DMS79 (cell line): ENCODE measurements at regions not wholly inside any gene's neighbourhood (a gene's known extent, or its start where the extent isn't known, plus 50 kb on each side); places are given as distances from the start of the nearest gene placed in this dataset.

Experiments
- DNase-seq: peaks from one replicate; lab custom pipeline; 2025; lab: John Stamatoyannopoulos, UW

GRCh38 chr18:78213361-78213994 is 766.1 kb upstream of the SALL3 start:
- DNase-seq = no peak

GRCh38 chr18:78221496-78221895 is 758.1 kb upstream of the SALL3 start:
- no peak for DNase-seq

- no peak for DNase-seq
Measured at GRCh38 chr18:78228974-78229373, 750.6 kb upstream of the SALL3 start.

- DNase-seq = no peak
Measured at GRCh38 chr18:78230911-78231310, 748.7 kb upstream of the SALL3 start.

- DNase-seq = no peak
Measured at GRCh38 chr18:78232196-78232595, 747.4 kb upstream of the SALL3 start.

- DNase-seq = no peak
Measured at GRCh38 chr18:78237864-78238263, 741.8 kb upstream of the SALL3 start.

- no peak for DNase-seq
Measured at GRCh38 chr18:78238404-78239089, 741.1 kb upstream of the SALL3 start.

- DNase-seq = no peak
Measured at GRCh38 chr18:78239090-78239457, 740.5 kb upstream of the SALL3 start.

- DNase-seq = no peak
Measured at GRCh38 chr18:78240101-78240500, 739.5 kb upstream of the SALL3 start.

GRCh38 chr18:78240627-78241252 is 738.9 kb upstream of the SALL3 start:
- DNase-seq = no peak

GRCh38 chr18:78241535-78242253 is 737.9 kb upstream of the SALL3 start:
- DNase-seq = no peak

GRCh38 chr18:78242254-78242643 is 737.4 kb upstream of the SALL3 start:
- no peak for DNase-seq

GRCh38 chr18:78242806-78243205 is 736.8 kb upstream of the SALL3 start:
- DNase-seq = no peak

- DNase-seq = no peak
Measured at GRCh38 chr18:78244779-78245178, 734.8 kb upstream of the SALL3 start.

GRCh38 chr18:78245451-78245850 is 734.2 kb upstream of the SALL3 start:
- DNase-seq = no peak

- DNase-seq = no peak
Measured at GRCh38 chr18:78246050-78246449, 733.6 kb upstream of the SALL3 start.

GRCh38 chr18:78246588-78246987 is 733.0 kb upstream of the SALL3 start:
- DNase-seq = no peak

- no peak for DNase-seq
Measured at GRCh38 chr18:78247615-78248289, 731.9 kb upstream of the SALL3 start.

- no peak for DNase-seq
Measured at GRCh38 chr18:78255013-78255412, 724.6 kb upstream of the SALL3 start.

- DNase-seq = no peak
Measured at GRCh38 chr18:78268226-78268988, 711.2 kb upstream of the SALL3 start.

- no peak for DNase-seq
Measured at GRCh38 chr18:78271790-78272189, 707.8 kb upstream of the SALL3 start.

GRCh38 chr18:78273876-78274275 is 705.7 kb upstream of the SALL3 start:
- no peak for DNase-seq
